ENCODE measurements at regions not wholly inside any gene's neighbourhood (a gene's known extent, or its start where the extent isn't known, plus 50 kb on each side); places are given as distances from the start of the nearest gene placed in this dataset.

DNA sequence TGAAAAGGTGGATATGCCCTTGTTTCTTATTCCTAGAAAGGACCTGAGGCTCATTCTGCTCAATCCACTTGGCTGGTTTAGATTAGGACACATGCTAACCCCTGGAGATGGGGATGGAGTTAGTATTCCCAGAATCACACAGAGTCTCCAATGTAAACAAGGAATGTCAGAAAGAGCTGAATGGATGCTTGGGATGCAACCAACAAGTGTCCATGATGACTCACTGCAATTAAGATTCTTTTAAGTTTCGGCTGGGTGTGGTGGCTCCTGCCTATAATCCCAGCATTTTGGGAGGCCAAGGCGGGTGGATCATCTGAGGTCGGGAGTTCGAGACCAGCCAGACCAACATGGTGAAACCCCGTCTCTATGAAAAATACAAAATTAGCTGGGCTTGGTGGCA lies 315.5 kb upstream of the AZI2 start:
- H3F3A ChIP-seq (ENCODE audit: insufficient read depth, low read length), result no peaks in the 10 kb centered on the region
- no peak overlapping the region for H3K4me2 ChIP-seq (ENCODE audit: low read length)
- H3K9ac ChIP-seq (ENCODE audit: low read length), result no peak overlapping the region
- H3K4me3 ChIP-seq (ENCODE audit: low read depth, low read length, poor library complexity, severe bottlenecking), result no peak overlapping the region
- H3K9me3 ChIP-seq (ENCODE audit: low read length), result no peaks in the 10 kb centered on the region
- H3K36me3 ChIP-seq (ENCODE audit: insufficient read depth, low read length), result no peaks in the 10 kb centered on the region
- H3K9me2 ChIP-seq (ENCODE audit: low read depth, low read length), result no peaks in the 10 kb centered on the region
- H2AFZ ChIP-seq (ENCODE audit: low read length), result no peak overlapping the region
- no peaks in the 10 kb centered on the region for H3K79me2 ChIP-seq (ENCODE audit: insufficient read depth, low read length)
- H3K4me1 ChIP-seq (ENCODE audit: insufficient read depth, low read length, severe bottlenecking), result peaks cover 7% of the 10 kb centered on the region
- H3K27ac ChIP-seq (ENCODE audit: low read depth, low read length, poor library complexity, severe bottlenecking), result no peak overlapping the region
- TF ChIP-seq EZH2 (IDR thresholded peaks at IDR 0.05; ENCODE audit: borderline replicate concordance, low read length) (no peak), CTCF (IDR thresholded peaks at IDR 0.05; ENCODE audit: low read length) (no peak)
- H3K27me3 ChIP-seq (ENCODE audit: insufficient read depth, low read length), result no peaks in the 10 kb centered on the region
- H4K20me1 ChIP-seq (ENCODE audit: insufficient read depth, low read length), result no peaks in the 10 kb centered on the region

GRCh38 chr3:28667646-28668621 lies 319.3 kb upstream of the AZI2 start:
- Histone ChIP-seq H3K4me3 (ENCODE audit: low read depth, low read length, poor library complexity, severe bottlenecking) (no peak overlapping the region), H3K4me1 (ENCODE audit: insufficient read depth, low read length, severe bottlenecking) (peaks cover 7% of the 10 kb centered on the region), H3F3A (ENCODE audit: insufficient read depth, low read length) (no peaks in the 10 kb centered on the region), H3K79me2 (ENCODE audit: insufficient read depth, low read length) (no peaks in the 10 kb centered on the region), H3K36me3 (ENCODE audit: insufficient read depth, low read length) (no peaks in the 10 kb centered on the region), H2AFZ (ENCODE audit: low read length) (no peak overlapping the region), H3K9me3 (ENCODE audit: low read length) (no peaks in the 10 kb centered on the region), H3K27me3 (ENCODE audit: insufficient read depth, low read length) (no peaks in the 10 kb centered on the region), H3K9me2 (ENCODE audit: low read depth, low read length) (no peaks in the 10 kb centered on the region), H3K9ac (ENCODE audit: low read length) (no peak overlapping the region), H3K4me2 (ENCODE audit: low read length) (no peak overlapping the region), H4K20me1 (ENCODE audit: insufficient read depth, low read length) (no peaks in the 10 kb centered on the region), H3K27ac (ENCODE audit: low read depth, low read length, poor library complexity, severe bottlenecking) (no peak overlapping the region)
- peak; percentile 86 for TF ChIP-seq CTCF (IDR thresholded peaks at IDR 0.05; ENCODE audit: low read length)
- no peak for TF ChIP-seq EZH2 (IDR thresholded peaks at IDR 0.05; ENCODE audit: borderline replicate concordance, low read length)

GRCh38 chr3:28669870-28670269 lies 321.2 kb upstream of the AZI2 start:
- H3K79me2 ChIP-seq (ENCODE audit: insufficient read depth, low read length), result no peaks in the 10 kb centered on the region
- no peak overlapping the region for H3K4me2 ChIP-seq (ENCODE audit: low read length)
- H3K4me1 ChIP-seq (ENCODE audit: insufficient read depth, low read length, severe bottlenecking), result peaks cover 7% of the 10 kb centered on the region
- H3K27me3 ChIP-seq (ENCODE audit: insufficient read depth, low read length), result no peaks in the 10 kb centered on the region
- H3K9ac ChIP-seq (ENCODE audit: low read length), result no peak overlapping the region
- H2AFZ ChIP-seq (ENCODE audit: low read length), result no peak overlapping the region
- H3F3A ChIP-seq (ENCODE audit: insufficient read depth, low read length), result no peaks in the 10 kb centered on the region
- TF ChIP-seq CTCF (IDR thresholded peaks at IDR 0.05; ENCODE audit: low read length) (no peak), EZH2 (IDR thresholded peaks at IDR 0.05; ENCODE audit: borderline replicate concordance, low read length) (no peak)
- no peaks in the 10 kb centered on the region for H3K36me3 ChIP-seq (ENCODE audit: insufficient read depth, low read length)
- no peaks in the 10 kb centered on the region for H4K20me1 ChIP-seq (ENCODE audit: insufficient read depth, low read length)
- H3K9me3 ChIP-seq (ENCODE audit: low read length), result no peaks in the 10 kb centered on the region
- no peak overlapping the region for H3K4me3 ChIP-seq (ENCODE audit: low read depth, low read length, poor library complexity, severe bottlenecking)
- no peaks in the 10 kb centered on the region for H3K9me2 ChIP-seq (ENCODE audit: low read depth, low read length)
- H3K27ac ChIP-seq (ENCODE audit: low read depth, low read length, poor library complexity, severe bottlenecking), result no peak overlapping the region
